Fibroblast of villous mesenchyme (primary cell): ENCODE measurements at regions not wholly inside any gene's neighbourhood (a gene's known extent, or its start where the extent isn't known, plus 50 kb on each side); places are given as distances from the start of the nearest gene placed in this dataset.

Source experiments
- DNase-seq: peaks from one replicate; pipeline ENCODE4 v3.0.0-alpha.2; 2010; ENCODE audit warnings: low read depth
- H3K4me3 ChIP-seq: 2 replicates; pipeline ENCODE4 v1.5.1; 2011; ENCODE audit warnings: low read depth, mild to moderate bottlenecking, low read length
- CTCF ChIP-seq: IDR thresholded peaks from 2 replicates; pipeline ENCODE4 v1.5.1; 2012; ENCODE audit warnings: low read depth, mild to moderate bottlenecking, low read length; ENCODE audit not compliant: insufficient read depth

- DNase-seq, result peak; percentile 78
- TF ChIP-seq CTCF, result no peak
- peak overlapping the region; percentile 90 for H3K4me3 ChIP-seq
Measured at GRCh38 chr13:50082426-50083281, 67.4 kb downstream of the KCNRG start.

GRCh38 chr13:50085063-50085462 is 69.8 kb downstream of the KCNRG start:
- DNase-seq, result peak; percentile 65
- peak; percentile 48 for TF ChIP-seq CTCF
- peak overlapping the region; percentile 47 for H3K4me3 ChIP-seq

GRCh38 chr13:50089633-50090032 is 74.4 kb downstream of the KCNRG start:
- no peak for DNase-seq
- TF ChIP-seq CTCF, result no peak
- H3K4me3 ChIP-seq, result no peak overlapping the region

- no peak for DNase-seq
- H3K4me3 ChIP-seq, result no peak overlapping the region
- TF ChIP-seq CTCF, result no peak
Measured at GRCh38 chr13:50090211-50090610, 75.0 kb downstream of the KCNRG start.

GRCh38 chr13:50094615-50095293 is 79.5 kb downstream of the KCNRG start:
- DNase-seq, result no peak
- TF ChIP-seq CTCF, result no peak
- H3K4me3 ChIP-seq, result no peak overlapping the region

- TF ChIP-seq CTCF, result no peak
- DNase-seq, result no peak
Measured at GRCh38 chr13:50098693-50099092, 83.4 kb downstream of the KCNRG start.

More at GRCh38 chr13:50098693-50099092, 83.4 kb downstream of the KCNRG start:
- H3K4me3 ChIP-seq, result no peak overlapping the region
